Endodermal cell (in vitro differentiated cells): ENCODE measurements at regions not wholly inside any gene's neighbourhood (a gene's known extent, or its start where the extent isn't known, plus 50 kb on each side); places are given as distances from the start of the nearest gene placed in this dataset.

ENCODE experiments used
- DNase-seq: peaks from one replicate; pipeline ENCODE4 v3.0.0-alpha.2; 2017
- H3K27ac ChIP-seq: 2 replicates; pipeline ENCODE4 v1.5.1; 2013; ENCODE audit warnings: mild to moderate bottlenecking, low read depth, low read length, moderate library complexity
- H3K27me3 ChIP-seq: 2 replicates; pipeline ENCODE4 v1.6.1; 2013; ENCODE audit warnings: mild to moderate bottlenecking, low read length, moderate library complexity; ENCODE audit not compliant: insufficient read depth, control insufficient read depth, poor library complexity, severe bottlenecking
- H3K36me3 ChIP-seq: 2 replicates; pipeline ENCODE4 v1.7.0; 2013; ENCODE audit warnings: mild to moderate bottlenecking, low read length, moderate library complexity; ENCODE audit not compliant: control insufficient read depth, insufficient read depth
- H3K4me1 ChIP-seq: one replicate; pipeline ENCODE4 v1.7.0; 2013; ENCODE audit warnings: low read length; ENCODE audit not compliant: control insufficient read depth, insufficient read depth
- H3K4me3 ChIP-seq: 2 replicates; pipeline ENCODE4 v1.5.1; 2013; ENCODE audit warnings: mild to moderate bottlenecking, low read length, moderate library complexity
- H3K9ac ChIP-seq: 2 replicates; pipeline ENCODE4 v1.6.1; 2013; ENCODE audit warnings: mild to moderate bottlenecking, low read length, moderate library complexity; ENCODE audit not compliant: poor library complexity, severe bottlenecking; ENCODE audit errors: extremely low read depth
- H3K9me3 ChIP-seq: 2 replicates; pipeline ENCODE4 v1.6.1; 2013; ENCODE audit warnings: mild to moderate bottlenecking, low read length, moderate library complexity; ENCODE audit not compliant: control insufficient read depth
- H3K27ac Mint-ChIP-seq: 2 replicates; pipeline ENCODE4 v1.8.0; 2020; ENCODE audit warnings: mixed read lengths
- H3K27me3 Mint-ChIP-seq: 2 replicates; pipeline ENCODE4 v1.8.0; 2021; ENCODE audit warnings: mild to moderate bottlenecking, mixed read lengths; ENCODE audit not compliant: insufficient read depth
- H3K36me3 Mint-ChIP-seq: 2 replicates; pipeline ENCODE4 v1.8.0; 2020; ENCODE audit warnings: low read depth, mixed read lengths
- H3K4me1 Mint-ChIP-seq: 2 replicates; pipeline ENCODE4 v1.8.0; 2020; ENCODE audit warnings: mixed read lengths
- H3K4me3 Mint-ChIP-seq: 2 replicates; pipeline ENCODE4 v1.8.0; 2020; ENCODE audit warnings: mild to moderate bottlenecking, moderate library complexity, mixed read lengths
- H3K9me3 Mint-ChIP-seq: 2 replicates; pipeline ENCODE4 v1.8.0; 2020; ENCODE audit warnings: mild to moderate bottlenecking, mixed read lengths
- CTCF ChIP-seq: fragments of 200-600 bp; sonication (generic); conservative IDR thresholded peaks from 2 replicates; pipeline ENCODE4 v1.5.0; 2021; ENCODE audit warnings: antibody characterized with exemption, mild to moderate bottlenecking
- WGBS, 2 experiments: methylation state at CpG; one replicate each; pipeline versions ENCODE4 v1.1.5 to v1.1.7; 2013; ENCODE audit warnings: missing lambda C conversion rate in 2 of 2, mixed read lengths in 1 of 2; ENCODE audit not compliant: insufficient coverage in 1 of 2, insufficient read length in 1 of 2; 5-methylcytosine and 5-hydroxymethylcytosine counted together

DNA sequence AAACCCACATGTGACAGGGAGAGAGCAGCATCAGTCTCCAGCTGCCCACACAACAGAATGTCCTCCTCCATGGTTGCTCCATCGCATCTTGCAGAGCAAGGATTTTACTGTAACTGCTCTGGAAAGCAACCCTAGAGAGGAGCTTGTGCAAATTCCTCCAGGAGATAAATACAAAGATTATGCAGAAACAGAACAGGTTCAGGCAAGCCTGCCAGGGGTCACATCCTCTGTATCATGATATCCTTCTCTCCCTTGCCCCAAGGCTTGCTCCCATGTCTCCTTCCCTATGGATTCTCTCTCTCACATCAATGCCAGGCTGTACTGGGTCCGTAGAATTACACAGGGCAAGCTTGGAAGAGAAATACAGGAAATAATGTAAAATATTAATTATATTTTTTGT is 226.0 kb downstream of the MPDZ start:
- WGBS, 2 experiments, result 94 to 100% methylated on average over 1 of the region's 2 CpGs
- no peaks in the 10 kb centered on the region for H3K27me3 ChIP-seq
- no peak for DNase-seq
- H3K36me3 Mint-ChIP-seq, result no peaks in the 10 kb centered on the region
- no peaks in the 10 kb centered on the region for H3K27me3 Mint-ChIP-seq
- H3K4me3 ChIP-seq, result no peak overlapping the region
- TF ChIP-seq CTCF, result no peak
- H3K4me3 Mint-ChIP-seq, result no peak overlapping the region
- no peaks in the 10 kb centered on the region for H3K36me3 ChIP-seq
- no peak overlapping the region for H3K9ac ChIP-seq
- H3K9me3 ChIP-seq, result no peaks in the 10 kb centered on the region
- H3K9me3 Mint-ChIP-seq, result no peaks in the 10 kb centered on the region
- no peaks in the 10 kb centered on the region for H3K4me1 ChIP-seq
- no peak overlapping the region for H3K27ac Mint-ChIP-seq
- H3K4me1 Mint-ChIP-seq, result peaks cover 2% of the 10 kb centered on the region
- H3K27ac ChIP-seq, result no peak overlapping the region

- no peak overlapping the region for H3K4me3 ChIP-seq
- H3K27ac Mint-ChIP-seq, result no peak overlapping the region
- no peaks in the 10 kb centered on the region for H3K27me3 Mint-ChIP-seq
- DNase-seq, result no peak
- H3K36me3 ChIP-seq, result no peaks in the 10 kb centered on the region
- no peak overlapping the region for H3K4me3 Mint-ChIP-seq
- H3K27me3 ChIP-seq, result no peaks in the 10 kb centered on the region
- H3K27ac ChIP-seq, result no peak overlapping the region
- no peaks in the 10 kb centered on the region for H3K4me1 ChIP-seq
- H3K9me3 Mint-ChIP-seq, result no peaks in the 10 kb centered on the region
- H3K36me3 Mint-ChIP-seq, result no peaks in the 10 kb centered on the region
- H3K4me1 Mint-ChIP-seq, result no peaks in the 10 kb centered on the region
- H3K9me3 ChIP-seq, result no peaks in the 10 kb centered on the region
- no peak for TF ChIP-seq CTCF
- 76 to 100% methylated on average over 1 of the region's 1 CpG for WGBS, 2 experiments
- no peak overlapping the region for H3K9ac ChIP-seq
Measured at GRCh38 chr9:13054389-13054788, 225.1 kb downstream of the MPDZ start.
